ENCODE measurements at regions not wholly inside any gene's neighbourhood (a gene's known extent, or its start where the extent isn't known, plus 50 kb on each side); places are given as distances from the start of the nearest gene placed in this dataset.

GRCh38 chr12:16454481-16454880 is 107.0 kb downstream of the MGST1 start:
- TF ChIP-seq TCF7 (CRISPR knock-in tag; IDR thresholded peaks at IDR 0.05; ENCODE audit: low read depth) (no peak), ZNF121 (CRISPR knock-in tag; IDR thresholded peaks at IDR 0.05) (no peak), PRDM15 (CRISPR knock-in tag; IDR thresholded peaks at IDR 0.05) (no peak), E2F1 (CRISPR knock-in tag; IDR thresholded peaks at IDR 0.05) (no peak), ATF1 (CRISPR knock-in tag; IDR thresholded peaks at IDR 0.05) (no peak), ZBTB21 (CRISPR knock-in tag; IDR thresholded peaks at IDR 0.05; ENCODE audit: borderline replicate concordance) (no peak), ZNF416 (CRISPR knock-in tag; IDR thresholded peaks at IDR 0.05) (no peak), ZNF671 (CRISPR knock-in tag; IDR thresholded peaks at IDR 0.05) (no peak), TP53 (CRISPR knock-in tag; IDR thresholded peaks at IDR 0.05) (no peak), ARID4B (CRISPR knock-in tag; IDR thresholded peaks at IDR 0.05; ENCODE audit: borderline replicate concordance) (no peak), ZNF138 (CRISPR knock-in tag; conservative IDR thresholded peaks at IDR 0.05) (no peak)
- TF ChIP-seq, protein P1, sequence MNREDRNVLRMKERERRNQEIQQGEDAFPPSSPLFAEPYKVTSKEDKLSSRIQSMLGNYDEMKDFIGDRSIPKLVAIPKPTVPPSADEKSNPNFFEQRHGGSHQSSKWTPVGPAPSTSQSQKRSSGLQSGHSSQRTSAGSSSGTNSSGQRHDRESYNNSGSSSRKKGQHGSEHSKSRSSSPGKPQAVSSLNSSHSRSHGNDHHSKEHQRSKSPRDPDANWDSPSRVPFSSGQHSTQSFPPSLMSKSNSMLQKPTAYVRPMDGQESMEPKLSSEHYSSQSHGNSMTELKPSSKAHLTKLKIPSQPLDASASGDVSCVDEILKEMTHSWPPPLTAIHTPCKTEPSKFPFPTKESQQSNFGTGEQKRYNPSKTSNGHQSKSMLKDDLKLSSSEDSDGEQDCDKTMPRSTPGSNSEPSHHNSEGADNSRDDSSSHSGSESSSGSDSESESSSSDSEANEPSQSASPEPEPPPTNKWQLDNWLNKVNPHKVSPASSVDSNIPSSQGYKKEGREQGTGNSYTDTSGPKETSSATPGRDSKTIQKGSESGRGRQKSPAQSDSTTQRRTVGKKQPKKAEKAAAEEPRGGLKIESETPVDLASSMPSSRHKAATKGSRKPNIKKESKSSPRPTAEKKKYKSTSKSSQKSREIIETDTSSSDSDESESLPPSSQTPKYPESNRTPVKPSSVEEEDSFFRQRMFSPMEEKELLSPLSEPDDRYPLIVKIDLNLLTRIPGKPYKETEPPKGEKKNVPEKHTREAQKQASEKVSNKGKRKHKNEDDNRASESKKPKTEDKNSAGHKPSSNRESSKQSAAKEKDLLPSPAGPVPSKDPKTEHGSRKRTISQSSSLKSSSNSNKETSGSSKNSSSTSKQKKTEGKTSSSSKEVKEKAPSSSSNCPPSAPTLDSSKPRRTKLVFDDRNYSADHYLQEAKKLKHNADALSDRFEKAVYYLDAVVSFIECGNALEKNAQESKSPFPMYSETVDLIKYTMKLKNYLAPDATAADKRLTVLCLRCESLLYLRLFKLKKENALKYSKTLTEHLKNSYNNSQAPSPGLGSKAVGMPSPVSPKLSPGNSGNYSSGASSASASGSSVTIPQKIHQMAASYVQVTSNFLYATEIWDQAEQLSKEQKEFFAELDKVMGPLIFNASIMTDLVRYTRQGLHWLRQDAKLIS (CRISPR knock-in tag; IDR thresholded peaks at IDR 0.05; ENCODE audit: borderline replicate concordance), result no peak
- TF ChIP-seq, protein P2, sequence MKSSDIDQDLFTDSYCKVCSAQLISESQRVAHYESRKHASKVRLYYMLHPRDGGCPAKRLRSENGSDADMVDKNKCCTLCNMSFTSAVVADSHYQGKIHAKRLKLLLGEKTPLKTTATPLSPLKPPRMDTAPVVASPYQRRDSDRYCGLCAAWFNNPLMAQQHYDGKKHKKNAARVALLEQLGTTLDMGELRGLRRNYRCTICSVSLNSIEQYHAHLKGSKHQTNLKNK (CRISPR knock-in tag; IDR thresholded peaks at IDR 0.05), result no peak
- TF ChIP-seq, protein P3, sequence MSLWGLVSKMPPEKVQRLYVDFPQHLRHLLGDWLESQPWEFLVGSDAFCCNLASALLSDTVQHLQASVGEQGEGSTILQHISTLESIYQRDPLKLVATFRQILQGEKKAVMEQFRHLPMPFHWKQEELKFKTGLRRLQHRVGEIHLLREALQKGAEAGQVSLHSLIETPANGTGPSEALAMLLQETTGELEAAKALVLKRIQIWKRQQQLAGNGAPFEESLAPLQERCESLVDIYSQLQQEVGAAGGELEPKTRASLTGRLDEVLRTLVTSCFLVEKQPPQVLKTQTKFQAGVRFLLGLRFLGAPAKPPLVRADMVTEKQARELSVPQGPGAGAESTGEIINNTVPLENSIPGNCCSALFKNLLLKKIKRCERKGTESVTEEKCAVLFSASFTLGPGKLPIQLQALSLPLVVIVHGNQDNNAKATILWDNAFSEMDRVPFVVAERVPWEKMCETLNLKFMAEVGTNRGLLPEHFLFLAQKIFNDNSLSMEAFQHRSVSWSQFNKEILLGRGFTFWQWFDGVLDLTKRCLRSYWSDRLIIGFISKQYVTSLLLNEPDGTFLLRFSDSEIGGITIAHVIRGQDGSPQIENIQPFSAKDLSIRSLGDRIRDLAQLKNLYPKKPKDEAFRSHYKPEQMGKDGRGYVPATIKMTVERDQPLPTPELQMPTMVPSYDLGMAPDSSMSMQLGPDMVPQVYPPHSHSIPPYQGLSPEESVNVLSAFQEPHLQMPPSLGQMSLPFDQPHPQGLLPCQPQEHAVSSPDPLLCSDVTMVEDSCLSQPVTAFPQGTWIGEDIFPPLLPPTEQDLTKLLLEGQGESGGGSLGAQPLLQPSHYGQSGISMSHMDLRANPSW (CRISPR knock-in tag; conservative IDR thresholded peaks at IDR 0.05; ENCODE audit: low read depth), result no peak
- Mint-ChIP-seq H3K4me1 (peaks cover 33% of the 10 kb centered on the region), H3K27ac (no peak overlapping the region), H3K27me3 (ENCODE audit: low read depth) (peaks cover 29% of the 10 kb centered on the region), H3K9me3 (no peaks in the 10 kb centered on the region), H3K36me3 (no peaks in the 10 kb centered on the region), H3K4me3 (no peak overlapping the region)
- DNase-seq (ENCODE audit: low spot score), result no peak
- ChIA-PET POLR2A (no interaction called here), CTCF (no interaction called here)
- ATAC-seq, result no peak
